GM19395 (cell line): ENCODE measurements at regions not wholly inside any gene's neighbourhood (a gene's known extent, or its start where the extent isn't known, plus 50 kb on each side); places are given as distances from the start of the nearest gene placed in this dataset.

Source experiments
- ATAC-seq: cut with Tn5 transposase; IDR thresholded peaks from one replicate; pipeline ENCODE4 v1.9.1; 2021; ENCODE audit warnings: mild to moderate bottlenecking, moderate library complexity; ENCODE audit not compliant: unreplicated experiment

DNA sequence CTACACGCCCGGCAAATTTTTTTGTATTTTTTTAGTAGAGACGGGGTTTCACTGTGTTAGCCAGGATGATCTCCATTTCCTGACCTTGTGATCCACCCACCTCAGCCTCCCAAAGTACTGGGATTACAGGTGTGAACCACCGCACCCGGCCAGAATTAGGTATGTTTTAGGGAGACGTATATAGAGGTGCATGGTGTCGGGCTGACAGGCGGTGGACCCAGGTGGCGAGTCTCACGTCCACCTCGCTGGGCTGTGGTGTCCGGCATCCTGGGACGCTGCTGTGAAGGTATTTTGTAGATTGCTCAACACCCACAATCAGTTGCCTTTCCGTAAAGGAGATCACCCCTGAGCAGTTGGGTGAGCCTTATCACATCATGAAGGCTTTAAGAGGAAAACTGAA, 728.6 kb downstream of the BRD1 start:
- ATAC-seq = no peak

DNA sequence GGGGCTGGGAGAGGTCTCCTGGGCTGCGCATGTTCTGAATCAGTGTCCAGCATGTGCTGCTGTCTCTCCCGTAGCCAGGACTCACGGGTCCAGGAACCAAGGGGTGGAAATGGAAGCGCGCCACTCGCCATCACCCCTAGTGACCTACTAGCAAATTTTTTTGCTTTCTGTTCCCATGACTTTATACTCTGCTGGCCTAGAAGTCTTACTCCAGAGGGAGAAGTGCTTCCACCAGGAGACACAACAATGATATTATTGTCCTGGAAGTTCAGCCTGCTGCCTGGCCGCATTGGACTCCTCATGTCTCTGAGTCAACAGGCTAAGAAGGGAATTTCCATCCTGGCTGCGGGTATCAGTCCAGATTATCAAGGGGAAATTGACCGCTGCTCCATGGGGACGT, 729.7 kb downstream of the BRD1 start:
- no peak for ATAC-seq

DNA sequence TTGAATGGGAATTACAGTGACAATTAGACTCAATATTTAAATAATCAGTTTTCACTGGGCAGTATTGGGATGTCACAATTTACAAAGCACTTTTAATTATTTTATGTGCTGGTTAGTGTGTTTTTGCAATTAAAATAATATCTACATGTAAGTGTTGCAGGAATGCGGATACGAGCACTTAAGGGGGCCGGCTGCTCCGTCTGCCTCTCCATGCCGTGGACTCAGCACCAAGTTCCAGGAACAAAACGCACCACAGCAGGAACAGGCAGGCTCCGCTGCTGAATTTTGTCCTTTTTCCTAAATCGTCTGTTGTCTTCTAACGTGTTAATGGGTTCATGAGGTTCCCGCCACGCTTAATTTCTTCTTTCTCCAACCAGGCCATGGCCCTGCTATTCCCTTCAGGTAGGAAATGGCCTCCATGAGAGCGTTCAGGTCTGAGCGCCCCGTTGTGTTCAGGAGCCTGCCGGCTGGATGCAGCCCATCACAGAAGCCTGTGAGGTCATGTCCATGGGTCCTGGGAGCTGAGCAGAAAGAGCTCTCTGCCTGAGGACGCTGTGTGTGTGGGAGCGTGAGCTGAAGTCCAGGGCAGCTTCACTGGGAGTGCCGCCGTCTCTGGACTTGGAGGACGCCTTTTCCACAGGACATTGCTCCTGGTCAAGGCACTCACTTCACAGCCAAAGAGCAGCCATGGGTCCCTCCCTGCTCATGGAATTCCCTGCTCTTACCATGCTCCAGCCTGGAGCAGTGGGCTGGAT, 730.3 kb downstream of the BRD1 start:
- no peak for ATAC-seq

DNA sequence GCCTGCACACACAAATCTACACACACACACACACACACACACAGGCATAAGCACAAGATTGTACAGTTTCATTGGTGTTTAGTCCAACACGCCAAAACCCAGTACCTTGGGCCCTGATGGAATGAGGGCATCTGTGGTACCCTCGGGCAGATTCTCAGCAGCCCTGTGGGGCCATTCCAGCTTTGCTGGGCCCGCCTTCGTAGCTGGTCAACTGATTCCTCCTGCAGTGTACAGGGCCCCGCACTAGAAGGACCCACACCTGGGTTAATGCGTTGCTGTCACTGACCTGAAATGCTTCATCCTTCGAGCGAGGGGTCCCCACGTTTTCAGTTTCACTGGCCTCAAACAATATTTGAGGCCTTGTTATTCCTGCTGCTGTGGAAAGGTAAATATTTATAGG, 731.2 kb downstream of the BRD1 start:
- ATAC-seq = no peak

DNA sequence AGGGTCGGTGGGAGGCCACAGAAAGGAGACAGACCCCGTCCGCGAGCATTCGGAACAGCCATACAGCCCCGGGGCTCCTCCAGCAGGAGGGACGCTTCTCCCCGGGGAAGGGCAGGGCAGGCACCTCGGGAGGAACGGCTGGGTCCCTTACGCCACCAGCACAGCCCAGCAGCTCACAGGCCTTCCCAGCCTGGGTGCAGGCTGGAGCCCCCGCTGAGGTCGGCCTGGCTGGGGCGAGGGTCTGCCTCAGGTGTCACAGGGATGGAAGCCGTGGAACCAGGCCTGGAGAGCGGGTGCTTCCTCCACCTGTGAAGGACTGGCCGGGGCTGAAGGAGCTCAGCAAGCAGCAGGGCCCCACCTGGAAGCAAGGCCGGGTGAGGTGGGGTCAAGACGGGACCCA, 732.3 kb downstream of the BRD1 start:
- ATAC-seq = no peak

DNA sequence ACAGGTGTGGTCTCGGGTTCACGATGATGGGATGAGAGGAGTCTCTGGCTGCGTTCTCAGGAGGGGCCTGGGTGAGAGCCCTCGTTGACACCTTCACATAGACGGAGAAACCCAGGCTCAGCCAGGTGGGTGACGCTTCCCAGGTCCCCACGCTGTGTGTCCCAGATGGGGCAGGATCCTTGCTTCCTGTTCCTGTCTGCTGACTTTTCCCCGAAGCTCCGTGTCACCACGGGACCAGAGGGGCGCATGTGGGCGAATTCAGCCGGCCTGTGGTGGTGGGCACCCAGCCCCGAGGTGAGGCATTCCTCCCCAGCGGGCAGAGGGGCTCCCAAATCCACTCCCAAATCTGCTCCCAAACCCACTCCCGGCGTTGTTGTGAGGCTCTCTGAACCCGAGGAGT, 732.8 kb downstream of the BRD1 start:
- ATAC-seq = no peak

DNA sequence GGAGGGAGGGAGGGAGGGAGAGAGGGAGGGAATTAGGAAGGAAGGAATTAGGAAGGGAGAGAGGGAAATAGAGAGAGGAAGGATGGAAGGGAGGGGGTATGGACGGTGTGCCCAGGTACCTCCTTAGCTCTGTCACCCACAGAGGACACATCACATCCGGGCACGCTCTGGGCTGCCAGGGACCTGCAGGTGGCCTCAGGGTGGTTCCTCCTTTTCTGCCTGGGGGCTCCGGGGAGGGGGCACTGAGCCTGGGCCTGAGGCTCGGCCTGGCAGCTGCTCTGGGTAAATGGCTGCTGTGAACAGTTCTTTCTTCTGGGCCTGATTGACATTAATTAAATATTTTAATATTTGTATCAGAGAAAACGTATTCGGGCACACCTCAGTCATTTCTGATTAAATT, 733.5 kb downstream of the BRD1 start:
- no peak for ATAC-seq

DNA sequence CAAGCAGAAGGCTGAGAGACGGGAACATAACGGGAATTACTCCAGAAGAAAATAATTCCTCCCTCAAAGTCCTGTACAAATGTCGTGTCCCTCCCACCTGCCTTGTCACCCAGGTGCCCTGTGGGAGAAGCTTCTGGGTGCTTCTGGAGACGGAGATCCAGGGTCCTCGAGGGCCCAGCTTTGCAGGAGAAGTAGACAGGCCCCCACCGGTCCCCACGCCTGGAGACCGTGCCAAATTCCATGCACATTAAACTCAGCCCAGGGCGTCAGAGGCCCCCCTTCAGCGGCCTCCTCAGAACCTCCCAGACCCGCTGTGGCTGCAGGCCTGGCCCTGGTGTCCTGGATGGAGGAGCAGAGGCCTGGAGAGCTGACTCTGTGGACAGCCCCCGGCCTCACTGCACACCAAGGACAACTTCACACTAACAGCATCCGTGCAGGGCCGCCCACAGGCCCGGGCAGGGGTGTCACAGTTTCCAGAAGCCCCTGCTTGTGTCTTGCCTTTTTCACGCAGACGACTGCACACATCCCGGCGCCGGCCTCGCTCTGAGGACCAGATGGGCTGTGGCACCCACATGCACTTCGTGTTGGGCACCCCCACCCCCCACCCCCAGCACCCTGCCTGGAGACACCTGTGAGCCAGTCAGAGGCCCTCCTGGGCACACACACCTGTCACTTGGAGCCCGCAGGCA, 734.3 kb downstream of the BRD1 start:
- no peak for ATAC-seq

DNA sequence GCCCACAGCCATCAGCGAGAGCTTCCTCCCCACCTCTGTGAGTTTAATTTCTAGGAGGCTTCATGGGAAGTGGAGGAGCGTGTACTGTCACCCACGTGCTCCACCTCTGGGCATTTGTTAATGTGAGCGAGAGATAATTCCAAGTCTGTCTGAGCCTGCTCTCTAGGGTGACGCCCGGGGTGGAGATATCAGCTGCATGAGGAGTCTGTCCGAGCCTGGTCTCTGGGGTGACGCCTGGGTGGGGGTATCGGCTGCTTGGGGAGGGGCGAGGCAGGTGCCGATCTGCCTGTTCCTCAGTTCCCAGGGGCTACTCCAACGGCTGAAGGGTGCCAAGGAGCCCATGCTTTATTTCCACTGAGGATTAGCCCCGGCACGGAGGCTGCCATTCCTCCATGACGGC, 735.0 kb downstream of the BRD1 start:
- ATAC-seq = no peak

DNA sequence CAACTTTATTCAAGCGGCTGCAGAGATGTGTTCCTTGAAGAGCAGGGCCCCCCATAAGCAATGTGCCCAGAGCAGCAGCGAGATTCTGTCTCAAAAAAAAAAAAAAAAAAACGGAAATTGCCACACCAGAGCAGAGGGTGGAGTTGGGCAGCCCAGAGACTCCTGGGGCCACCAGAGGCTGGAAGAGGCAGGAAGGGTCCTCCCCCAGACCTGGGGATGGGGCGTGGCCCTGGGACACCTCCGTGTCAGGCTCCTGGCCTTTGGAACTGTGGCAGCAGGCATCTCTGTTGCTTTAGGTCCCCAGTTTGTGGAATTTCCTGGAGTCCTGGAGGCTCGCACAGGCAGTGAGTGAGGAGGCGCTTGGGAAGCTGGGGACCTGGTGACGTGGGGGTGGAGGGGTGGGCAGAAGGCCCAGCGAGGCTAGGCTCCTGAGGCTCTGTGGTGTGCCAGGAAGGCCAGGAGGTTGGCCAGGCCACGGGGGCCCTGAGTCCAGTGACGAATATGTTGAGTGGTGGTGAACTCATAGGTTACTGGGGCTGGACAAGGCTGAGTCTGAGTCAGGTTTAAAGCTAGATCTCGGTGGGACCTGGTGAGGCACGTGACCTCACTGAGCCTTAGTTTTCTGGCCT, 735.6 kb downstream of the BRD1 start:
- no peak for ATAC-seq

DNA sequence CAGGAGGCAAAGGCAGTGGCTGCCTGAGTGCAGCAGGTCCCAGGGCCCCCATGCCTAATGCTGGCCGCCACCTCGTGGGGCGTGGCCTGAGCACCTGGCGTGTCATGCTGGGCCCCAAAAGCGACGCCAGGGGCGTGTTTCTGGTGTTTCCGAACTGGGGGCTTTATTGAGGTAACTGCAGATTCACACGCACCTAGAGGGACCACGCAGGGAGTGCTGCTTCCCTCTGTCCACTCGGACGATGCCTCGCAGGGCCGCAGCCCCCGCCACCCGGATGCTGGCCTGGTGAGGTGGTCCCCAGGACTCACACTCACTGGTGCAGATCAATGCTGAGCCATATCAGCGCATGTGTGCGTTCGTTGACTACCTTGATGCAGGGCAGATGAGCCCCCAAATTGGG, 736.2 kb downstream of the BRD1 start:
- no peak for ATAC-seq

DNA sequence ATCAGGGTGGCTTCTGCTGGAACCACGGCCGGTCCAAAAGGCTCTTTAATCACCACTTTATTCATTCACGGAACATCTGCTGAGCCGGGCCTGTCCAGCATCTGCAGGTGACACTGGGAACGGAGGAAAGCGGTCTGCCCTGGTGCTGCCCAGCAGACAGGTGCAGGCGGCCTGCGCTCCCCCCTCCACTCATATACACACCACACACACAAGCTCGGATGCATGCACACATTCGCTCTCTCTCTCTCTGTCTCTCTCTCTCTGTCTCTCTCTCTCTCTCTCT, 736.9 kb downstream of the BRD1 start:
- no peak for ATAC-seq

DNA sequence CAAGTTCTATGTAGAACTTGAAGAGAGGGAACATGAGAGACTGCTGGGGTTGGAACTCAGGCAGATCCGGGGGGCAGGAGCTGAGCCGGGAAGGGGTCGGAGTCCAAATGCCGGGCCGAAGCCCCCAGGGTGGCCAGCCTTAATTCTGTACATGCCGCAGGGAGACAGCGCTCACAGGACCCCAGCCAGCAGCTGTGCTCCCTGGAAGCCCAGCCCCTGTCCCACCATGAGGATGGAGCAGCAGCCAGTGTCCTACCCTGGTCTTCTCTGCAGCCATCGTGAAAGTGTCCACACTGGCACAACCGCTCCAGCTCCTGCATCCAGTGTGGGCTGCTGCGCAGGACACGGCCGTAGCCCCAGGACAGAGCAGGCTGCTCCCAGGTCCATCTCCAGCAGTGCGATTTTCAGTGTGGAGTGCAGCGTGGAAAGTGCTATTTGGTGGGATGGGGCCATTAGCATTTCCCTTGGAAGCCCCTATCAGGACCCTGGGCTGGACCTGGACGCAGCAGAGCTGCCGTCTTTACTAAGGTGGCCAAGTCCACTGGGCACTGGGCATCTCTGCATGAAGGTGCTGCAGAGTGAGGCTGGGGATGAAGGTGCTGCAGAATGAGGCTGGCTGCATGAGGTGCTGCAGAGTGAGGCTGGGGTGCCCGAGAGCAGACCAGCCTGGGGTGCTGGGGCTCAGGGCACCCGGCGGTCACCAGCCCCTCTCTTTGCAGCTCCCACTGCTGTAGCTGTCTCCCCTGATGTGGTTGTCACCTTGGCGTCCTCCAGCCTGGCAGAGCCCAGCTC, 737.4 kb downstream of the BRD1 start:
- no peak for ATAC-seq

DNA sequence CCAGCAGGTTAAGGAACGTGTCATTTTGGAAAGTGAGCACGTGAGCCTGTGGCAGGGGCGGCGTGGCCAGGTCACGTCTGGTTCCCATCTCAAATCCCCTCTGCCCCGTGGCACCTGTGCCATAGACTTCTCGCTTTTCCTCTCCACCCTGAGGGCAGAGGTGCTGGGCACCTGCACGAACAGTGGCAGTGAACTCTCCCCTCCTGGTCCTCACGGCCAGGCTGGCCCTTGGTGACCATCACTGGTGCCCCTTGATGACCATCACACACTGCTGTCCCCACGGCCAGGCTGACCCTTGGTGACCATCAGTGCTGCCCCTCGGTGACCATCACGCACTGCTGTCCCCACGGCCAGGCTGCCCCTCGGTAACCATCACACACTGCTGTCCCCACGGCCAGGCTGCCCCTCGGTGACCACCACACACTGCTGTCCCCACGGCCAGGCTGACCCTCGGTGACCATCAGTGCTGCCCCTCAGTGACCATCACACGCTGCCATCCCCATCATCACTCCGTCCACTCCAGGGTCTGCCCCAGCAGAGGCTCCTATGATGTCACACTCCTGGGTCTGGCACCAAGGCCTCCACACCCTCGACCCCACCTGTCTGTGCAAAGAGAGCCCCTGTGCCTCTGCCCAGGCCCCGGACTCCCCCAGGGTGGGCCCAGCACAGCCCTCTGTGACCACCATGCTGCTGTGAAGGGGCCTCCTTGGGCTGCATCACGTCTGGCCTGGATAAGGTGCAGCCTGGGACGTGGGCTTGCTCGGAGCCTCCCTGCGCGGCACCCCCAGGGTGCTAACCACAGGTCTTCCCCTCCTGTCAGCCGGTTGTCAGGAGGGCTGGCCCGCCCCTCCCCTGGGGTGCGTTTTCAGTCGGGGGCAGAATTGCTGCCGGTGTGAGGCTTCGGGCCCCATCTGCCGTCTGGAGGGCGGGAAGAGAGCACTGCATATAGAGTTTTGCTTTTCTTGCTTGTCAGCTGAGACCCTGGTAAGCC, 738.6 kb downstream of the BRD1 start:
- no peak for ATAC-seq

DNA sequence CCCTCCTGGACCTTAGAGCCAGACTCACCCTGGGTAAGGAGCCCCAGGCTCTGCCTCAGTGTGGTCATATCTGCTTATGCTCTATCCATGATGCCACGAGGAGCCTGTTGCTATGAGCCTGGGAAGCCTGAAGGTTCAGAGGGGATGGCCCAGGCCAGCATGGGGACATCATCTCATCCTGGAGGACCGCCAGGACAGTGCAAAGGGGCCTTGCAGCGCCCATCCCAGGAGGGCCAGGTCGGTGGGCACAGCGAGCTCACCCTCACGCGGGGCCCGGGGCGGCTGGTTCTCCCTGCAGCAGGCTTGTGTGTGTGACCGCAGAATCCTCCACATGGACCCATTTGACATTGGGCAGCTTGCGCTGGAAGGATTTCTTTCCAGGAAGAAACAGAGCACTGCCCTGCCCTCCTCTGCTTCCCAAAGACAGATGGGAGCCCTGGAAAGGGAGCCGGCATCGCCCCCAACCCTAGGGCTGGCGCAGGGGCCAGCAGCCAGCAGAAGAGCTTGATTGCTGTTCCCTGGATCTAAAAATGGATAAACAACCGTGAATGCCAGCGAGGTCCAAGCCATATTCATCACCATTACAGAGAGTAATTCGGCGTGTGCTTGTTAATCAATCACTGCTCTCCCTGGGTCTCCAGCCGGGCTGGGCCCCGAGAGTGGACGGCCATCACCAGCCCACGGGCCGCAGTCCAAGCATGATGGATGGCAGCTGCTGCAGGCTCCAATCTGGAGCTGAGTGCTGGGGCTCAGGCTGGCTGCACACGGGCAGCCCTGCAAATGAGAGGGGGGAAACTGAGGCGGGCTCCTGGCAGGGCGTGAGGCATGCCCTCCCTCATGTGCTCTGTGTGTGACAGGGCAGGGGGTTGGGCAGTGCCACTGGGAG, 739.7 kb downstream of the BRD1 start:
- no peak for ATAC-seq

DNA sequence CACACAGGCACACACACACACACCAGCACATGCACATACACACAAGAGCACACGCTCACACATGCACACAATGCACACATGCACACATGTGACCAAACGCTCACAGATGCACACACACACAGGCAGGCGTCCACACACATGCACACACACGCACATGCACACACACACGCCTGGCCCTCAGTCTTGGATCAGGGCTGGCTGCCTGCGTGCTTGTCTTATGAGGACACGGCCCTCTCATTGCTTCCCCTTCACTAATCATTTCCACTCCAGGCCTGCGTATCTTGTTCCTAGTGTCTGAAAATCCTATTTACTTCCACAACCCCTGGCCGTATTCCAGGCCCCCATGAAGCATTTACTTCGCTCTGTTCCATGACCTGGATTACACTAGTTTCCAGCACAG, 740.5 kb downstream of the BRD1 start:
- ATAC-seq = no peak

DNA sequence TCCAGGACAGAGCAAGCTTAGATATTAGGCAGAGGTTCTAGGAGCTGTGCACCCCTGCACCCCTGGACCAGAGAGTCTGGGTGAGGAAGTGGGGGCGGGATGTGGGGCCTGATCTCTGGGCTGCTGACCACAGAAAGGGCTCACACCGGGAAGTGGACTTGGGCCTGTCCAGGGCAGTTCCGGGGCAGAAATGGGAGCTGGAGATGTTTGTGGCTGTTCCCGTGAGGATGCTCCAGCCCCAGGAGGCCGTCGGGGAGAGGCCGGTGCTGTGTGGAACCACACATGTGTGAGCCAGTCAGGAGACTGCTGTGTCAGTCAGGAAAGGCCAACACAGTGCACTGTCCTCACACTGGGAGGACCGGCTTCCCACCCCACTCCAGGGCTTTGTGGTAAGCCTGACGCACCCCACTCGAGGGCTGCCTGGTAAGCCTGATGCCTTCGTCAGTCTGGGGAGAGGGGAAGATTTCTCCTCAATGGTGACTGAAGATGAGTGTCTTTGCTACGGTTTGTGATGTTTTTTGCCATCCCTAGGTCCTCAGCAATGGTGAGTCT, 741.0 kb downstream of the BRD1 start:
- no peak for ATAC-seq

DNA sequence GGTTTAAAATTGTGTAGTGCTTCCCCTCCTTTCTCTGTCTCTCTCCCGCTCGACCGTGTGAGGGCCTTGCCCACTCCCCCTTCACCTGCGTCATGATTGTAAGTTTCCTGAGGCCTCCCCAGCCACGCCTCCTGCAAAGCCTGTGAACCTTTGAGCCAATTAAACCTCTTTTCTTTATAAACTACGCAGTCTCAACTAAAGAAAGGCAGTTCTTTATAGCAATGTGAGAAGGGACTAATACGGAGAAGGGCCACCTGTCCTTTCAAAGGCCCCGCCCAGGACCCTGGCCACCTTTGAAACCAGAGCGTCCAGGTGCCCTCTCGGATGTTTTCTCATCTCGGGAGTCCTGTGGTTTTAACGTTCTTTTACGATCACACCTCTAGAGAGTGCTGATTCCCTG, 741.5 kb downstream of the BRD1 start:
- ATAC-seq = no peak

DNA sequence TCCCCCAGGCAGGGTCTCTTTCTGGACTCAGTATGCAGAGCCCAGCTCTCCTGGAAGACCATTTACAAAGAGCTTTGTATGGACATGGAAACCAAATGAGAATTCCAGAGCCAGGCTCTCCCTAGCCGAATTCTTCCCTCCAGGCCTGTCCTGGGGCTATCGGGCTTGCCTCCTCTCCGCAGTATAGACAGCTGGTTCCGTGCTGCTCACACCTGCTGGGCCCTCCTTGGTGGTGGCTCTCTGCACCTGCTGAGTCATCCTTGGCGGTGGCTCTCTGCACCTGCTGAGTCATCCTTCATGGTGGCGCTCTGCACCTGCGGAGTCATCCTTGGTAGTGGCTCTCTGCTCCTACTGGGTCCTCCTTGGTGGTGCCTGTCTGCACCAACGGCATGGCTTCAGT, 743.5 kb downstream of the BRD1 start:
- no peak for ATAC-seq
